Amniotic stem cell (primary cell): ENCODE measurements at regions not wholly inside any gene's neighbourhood (a gene's known extent, or its start where the extent isn't known, plus 50 kb on each side); places are given as distances from the start of the nearest gene placed in this dataset.
"Not testable (repeated sequence)": the region's sequence is repeated elsewhere in the genome, so short reads cannot be mapped to it uniquely, and the experiment has no call there.

ENCODE experiments used
- DNase-seq: peaks from one replicate; lab custom pipeline; 2025; lab: John Stamatoyannopoulos, UW

DNA sequence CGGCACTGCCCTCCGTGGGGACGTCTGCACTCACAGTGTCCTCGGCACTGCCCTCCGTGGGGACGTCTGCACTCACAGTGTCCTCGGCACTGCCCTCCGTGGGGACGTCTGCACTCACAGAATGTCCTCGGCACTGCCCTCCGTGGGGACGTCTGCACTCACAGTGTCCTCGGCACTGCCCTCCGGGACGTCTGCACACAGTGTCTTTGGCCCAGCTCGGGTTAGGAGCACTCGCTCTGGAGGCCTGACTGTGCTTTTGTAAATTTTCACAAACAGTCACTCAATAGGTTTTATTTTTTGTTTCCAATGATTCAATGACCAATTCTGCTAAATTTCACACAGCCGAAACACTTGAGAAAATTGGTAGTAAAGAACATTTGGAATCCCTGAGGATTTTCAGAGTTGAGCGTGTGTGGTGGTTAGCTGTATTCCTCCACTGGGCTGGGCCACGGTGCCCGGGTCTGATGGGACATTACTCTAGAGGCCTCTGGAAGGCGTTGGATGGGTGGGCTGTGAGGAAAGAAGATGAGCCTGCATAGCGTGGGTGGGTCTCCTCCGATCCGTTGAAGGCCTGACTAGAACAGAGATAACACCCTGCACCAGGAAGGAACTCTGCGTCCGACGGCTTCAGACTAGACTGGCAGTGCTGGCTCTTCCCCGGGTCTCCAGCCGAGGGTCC, 134.8 kb downstream of the RTP5 start:
- DNase-seq: no peak

DNA sequence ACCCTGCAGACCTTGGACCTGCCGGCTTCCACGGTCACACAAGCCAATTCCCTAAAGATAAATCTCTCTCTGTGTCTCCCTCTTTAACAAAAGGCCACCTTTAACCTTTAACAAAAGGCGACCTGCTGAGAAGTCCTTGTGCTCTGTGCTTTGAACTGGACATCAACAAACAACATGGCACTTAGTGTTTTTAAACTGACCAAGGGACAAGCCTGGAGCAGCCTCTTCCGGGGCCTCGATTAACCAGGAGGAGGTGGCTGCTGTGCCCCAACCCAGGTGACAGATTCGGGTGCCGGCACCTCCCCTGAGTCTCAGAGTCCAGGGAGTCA, 135.3 kb downstream of the RTP5 start:
- no peak for DNase-seq

DNA sequence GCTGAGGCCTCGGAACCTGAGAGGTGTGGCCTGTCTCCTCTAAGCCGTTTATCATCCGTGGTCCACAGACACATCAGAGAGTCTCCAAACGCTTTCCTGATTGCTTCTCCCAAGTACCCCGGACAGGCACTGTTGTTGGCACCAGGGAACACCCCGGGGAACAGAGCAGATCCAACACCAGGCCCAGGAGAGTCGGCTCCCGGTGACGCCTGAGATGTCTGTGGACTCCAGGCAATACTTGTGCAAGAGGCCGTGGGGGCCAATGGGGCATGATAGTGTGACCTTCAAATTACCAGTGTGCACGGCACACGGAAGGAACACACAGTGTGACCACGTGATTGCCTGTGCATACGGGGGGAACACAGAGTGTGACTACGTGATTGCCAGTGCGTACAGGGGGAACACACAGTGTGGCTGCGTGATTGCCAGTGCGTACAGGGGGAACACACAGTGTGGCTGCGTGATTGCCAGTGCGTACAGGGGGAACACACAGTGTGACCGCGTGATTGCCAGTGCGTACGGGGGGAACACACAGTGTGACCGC, 136.6 kb downstream of the RTP5 start:
- DNase-seq: not testable (repeated sequence)

DNA sequence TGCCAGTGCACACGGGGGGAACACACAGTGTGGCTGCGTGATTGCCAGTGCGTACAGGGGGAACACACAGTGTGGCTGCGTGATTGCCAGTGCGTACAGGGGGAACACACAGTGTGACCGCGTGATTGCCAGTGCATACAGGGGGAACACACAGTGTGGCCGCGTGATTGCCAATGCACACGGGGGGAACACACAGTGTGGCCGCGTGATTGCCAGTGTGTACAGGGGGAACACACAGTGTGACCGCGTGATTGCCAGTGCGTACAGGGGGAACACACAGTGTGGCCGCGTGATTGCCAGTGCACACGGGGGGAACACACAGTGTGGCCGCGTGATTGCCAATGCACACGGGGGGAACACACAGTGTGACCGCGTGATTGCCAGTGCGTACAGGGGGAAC, 139.4 kb downstream of the RTP5 start:
- not testable (repeated sequence) for DNase-seq

DNA sequence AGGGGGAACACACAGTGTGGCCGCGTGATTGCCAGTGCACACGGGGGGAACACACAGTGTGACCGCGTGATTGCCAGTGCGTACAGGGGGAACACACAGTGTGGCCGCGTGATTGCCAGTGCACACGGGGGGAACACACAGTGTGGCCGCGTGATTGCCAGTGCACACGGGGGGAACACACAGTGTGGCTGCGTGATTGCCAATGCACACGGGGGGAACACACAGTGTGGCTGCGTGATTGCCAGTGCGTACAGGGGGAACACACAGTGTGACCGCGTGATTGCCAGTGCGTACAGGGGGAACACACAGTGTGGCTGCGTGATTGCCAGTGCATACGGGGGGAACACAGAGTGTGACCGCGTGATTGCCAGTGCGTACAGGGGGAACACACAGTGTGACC, 140.3 kb downstream of the RTP5 start:
- DNase-seq: not testable (repeated sequence)

DNA sequence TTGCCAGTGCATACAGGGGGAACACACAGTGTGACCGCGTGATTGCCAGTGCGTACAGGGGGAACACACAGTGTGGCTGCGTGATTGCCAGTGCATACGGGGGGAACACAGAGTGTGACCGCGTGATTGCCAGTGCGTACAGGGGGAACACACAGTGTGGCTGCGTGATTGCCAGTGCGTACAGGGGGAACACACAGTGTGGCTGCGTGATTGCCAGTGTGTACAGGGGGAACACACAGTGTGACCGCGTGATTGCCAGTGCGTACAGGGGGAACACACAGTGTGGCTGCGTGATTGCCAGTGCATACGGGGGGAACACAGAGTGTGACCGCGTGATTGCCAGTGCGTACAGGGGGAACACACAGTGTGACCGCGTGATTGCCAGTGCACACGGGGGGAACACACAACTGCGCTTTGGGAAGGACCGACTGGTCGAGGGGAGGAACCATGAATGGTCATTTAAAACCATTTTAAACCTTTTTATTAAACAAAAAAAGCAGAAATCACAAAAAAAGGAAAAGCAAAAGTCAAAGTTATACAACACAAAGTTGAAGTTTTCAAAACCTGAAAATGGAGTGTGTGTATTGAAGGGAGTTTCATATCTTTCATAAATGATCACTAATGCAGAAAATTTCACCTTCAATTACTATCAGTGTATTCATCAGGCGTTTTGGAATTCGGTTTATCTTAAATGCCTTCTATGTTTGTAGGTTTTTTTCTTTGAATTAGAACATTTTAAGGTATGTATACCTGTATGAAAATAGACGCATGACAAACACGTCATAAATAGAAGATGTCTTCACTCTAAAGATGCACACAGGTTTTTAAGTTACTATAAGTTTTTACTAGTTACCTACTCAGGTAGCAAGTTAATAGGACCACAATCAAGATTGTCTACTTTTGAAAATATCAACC, 141.0 kb downstream of the RTP5 start:
- not testable (repeated sequence) for DNase-seq

DNA sequence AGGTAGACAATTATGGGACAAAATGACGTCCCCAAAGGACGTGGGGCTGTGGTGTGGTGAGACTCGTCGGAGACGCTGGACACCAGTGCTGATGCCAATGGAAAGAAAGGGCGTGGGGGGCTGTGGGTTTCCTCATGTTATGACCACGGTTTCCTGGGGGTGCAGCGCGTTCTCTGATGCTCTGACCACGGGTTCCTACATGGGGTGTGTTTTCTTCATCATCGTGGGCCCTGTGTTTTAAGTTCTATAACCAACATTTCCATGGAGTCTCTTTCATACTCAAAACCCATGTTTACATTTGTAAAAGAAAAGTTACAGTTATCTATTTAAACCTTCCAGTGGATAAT, 141.6 kb downstream of the RTP5 start:
- no peak for DNase-seq

DNA sequence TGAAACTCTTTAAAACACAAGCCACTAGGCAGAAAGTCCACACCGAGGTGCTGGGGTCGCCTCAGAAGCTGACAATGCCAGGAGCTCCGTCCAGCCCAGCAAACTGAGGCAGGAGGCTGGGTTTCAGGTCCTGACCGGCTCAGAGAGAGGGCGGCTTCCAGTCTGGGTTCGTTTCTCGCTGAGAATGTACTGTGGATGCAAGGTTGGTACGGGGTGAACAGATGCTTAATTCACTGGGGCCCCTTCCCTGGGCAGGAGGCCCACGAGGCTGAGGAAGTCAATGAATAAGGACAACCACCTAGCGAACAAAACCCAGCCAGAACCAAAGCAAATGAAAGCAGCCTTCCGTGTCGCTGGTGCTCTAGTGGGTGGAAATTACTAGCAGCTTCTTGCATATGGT, 142.0 kb downstream of the RTP5 start:
- DNase-seq: no peak

DNA sequence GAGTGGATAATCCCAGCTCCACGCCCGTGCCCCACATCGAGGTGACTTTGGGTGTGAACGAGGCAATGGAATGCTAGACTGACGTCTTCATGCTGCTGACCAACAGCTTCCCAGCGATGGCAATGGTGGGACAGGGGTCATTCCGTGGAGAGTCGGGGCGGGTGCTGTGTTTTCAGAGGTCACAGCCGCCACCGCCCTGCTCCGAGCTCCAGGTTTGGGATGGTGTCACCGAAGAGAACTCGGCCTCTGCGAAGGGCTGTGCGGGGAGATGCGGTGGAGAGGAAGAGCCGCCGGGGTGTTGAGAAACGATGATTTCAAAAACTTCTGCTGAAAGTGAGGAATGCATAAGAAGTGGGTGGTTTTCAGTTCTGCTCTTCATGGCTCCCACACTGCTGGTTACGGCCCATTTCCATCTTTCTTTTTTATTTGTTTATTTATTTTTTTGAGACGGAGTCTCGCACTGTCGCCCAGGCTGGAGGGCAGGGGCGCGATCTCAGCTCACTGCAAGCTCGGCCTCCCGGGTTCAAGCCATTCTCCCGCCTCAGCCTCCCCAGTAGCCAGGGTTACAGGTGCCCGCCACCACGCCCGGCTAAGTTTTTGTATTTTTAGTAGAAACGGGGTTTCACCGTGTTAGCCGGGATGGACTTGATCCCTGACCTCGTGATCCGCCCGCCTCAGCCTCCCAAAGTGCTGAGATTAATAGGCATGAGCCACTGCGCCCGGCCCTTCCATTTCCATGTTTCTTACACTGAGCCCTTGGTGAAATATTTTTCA, 142.6 kb downstream of the RTP5 start:
- DNase-seq: no peak

DNA sequence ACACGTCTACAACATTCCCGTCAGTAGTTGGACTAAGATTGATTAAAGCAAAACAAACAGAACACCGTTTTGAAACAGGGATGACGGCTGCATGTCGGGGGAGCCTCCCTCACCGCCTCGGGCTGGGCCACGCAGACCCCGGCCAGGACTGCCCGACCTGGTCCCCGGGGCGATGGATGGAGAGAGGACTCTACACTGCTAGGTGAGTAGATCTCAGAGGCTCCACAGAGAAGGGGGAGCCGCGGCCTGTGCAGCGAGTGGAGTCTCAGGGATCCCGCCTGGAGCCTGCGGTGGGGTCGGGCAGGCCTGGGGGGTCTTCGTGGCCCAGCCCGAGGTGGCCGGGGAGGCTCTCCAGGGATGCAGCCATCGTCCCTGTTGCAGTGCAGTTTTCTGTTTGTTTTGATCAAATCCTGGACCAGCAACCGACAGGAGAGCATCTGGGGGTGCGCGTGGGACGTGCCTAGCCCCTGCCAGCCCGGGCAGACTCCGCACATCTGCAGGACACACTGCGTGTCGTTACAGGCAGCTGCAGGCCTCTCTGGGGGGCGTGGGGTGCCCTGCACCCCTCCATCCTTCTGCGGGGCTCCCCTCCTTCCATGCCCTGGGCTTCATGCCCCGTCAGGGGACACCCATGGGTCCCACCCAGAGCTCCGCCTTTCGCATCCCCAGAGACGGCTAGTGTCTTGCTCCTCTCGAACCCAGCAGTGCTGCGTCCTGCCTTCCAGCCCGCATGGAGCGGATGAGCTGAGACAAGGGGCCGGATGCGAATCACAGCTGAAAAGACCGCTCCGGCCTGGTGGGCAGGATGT, 143.6 kb downstream of the RTP5 start:
- no peak for DNase-seq

DNA sequence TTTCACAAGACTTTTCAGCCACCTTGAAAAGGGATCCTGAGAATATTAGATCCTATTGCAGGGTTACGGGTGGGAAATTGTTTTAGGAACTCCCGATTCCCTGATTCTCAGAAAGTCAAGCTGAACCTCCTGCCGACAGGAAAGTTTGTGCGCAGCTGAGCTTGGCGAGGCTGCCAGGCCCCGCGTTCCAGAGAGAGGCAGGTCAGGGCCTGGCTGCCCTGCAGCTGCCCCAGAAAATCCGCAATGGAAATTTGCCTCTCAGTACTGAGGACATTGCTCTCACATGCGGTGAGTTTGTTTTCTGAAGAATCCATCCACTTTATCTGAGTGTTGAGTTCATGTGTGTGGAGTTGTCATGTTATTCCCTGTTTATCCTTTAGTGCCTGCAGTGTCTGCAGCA, 144.2 kb downstream of the RTP5 start:
- no peak for DNase-seq

DNA sequence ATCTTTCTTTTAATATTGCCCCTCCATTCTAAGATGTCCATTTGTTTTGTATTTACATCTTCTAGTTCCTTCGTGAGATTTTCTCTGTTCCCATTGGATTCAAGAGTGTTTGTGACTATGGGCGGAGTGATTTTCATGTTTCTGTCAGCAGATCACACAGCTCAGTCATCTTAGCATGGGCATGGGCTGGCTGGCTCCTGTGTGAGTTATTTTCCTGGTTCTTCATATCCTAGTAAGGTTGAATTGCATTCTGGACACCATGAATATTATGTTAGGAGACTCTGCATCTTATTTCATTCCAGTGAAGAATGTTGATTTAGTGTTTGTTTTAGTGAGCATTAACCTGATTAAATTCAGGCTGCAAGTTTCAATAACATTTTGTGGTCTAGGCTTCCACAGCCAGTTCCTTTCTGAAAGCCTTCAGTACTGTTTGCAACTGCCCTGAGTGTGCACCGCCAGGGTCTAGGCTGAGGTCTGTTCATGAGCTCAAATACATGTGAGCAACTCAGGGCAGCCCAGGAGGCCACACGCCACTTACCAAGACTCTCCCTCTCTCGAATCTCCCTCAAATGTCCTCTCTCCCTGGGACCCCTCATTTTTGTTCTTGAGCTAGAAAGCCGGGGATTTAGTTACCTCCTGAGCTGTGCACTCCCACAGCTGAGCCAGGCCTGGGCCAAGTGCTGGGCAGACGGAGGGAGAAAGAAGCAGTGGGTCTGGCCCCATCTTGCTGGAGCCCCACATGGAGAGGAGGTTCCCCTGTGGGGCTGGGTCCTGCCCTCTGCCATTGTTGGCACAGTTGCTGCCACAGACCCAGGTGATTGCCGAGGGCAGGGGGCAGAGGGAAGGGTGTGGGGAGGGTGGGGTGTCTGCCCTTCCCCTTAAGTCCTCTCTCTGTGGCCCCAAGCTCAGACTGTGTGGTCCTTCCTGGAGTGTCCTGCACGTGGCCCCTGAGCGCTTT, 145.9 kb downstream of the RTP5 start:
- DNase-seq: no peak

DNA sequence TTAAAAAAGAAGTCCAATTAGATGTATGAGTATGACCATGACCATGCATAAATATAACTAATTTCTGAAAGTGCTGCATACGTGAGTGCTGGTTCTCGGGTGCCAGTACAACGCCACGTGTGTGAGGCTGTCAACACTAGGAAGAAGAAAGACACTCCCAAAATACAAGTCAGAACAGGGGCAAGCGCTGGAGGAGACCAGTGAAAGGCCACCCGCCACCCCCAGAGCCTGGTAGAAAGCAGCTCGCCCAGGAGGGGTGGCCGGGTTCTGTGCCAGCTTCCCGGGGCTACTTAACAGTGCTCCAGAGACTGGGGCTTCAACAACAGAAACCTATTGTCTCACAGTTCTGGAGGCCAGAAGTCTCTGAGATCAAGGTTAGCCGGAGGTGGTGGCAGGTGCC, 147.6 kb downstream of the RTP5 start:
- no peak for DNase-seq

DNA sequence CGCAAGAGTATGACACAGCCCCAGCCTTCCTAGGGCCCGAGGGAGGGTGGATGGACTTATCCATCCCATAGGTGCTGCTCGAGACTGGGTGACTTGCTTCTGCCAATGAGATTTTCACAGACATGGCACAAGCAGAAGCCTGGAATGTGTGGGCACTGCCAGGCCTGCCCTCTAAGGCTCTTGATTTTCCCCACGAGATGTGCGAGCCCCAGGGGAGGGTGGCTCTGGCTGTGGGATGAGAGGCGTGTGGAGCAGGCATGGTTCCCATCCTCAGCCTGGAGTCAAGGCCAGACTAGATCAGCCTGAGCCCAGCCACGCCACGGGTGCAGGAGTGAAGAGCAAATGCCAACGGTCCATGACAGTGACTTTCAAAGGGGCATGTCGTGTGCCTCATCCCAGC, 148.9 kb downstream of the RTP5 start:
- not testable (repeated sequence) for DNase-seq

DNA sequence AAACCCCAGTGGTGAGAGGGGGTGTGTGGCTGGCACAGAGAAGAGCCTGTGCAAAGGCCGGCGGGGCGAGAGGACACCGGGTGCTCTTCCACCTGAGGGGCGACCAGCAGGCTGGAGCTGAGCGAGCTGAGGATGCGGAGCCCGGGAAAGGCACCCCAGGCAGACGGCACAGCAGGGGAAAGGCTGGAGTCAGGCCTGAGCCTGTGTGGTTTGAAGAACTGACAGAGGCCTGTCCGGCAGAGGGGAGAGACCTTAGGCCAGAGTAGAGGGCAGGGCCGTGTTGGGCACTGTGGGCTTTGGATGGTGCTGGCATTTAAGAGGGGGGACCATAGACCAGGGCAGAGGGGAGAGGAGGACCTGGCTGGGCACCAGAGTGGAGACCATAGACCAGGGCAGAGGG, 149.8 kb downstream of the RTP5 start:
- no peak for DNase-seq

DNA sequence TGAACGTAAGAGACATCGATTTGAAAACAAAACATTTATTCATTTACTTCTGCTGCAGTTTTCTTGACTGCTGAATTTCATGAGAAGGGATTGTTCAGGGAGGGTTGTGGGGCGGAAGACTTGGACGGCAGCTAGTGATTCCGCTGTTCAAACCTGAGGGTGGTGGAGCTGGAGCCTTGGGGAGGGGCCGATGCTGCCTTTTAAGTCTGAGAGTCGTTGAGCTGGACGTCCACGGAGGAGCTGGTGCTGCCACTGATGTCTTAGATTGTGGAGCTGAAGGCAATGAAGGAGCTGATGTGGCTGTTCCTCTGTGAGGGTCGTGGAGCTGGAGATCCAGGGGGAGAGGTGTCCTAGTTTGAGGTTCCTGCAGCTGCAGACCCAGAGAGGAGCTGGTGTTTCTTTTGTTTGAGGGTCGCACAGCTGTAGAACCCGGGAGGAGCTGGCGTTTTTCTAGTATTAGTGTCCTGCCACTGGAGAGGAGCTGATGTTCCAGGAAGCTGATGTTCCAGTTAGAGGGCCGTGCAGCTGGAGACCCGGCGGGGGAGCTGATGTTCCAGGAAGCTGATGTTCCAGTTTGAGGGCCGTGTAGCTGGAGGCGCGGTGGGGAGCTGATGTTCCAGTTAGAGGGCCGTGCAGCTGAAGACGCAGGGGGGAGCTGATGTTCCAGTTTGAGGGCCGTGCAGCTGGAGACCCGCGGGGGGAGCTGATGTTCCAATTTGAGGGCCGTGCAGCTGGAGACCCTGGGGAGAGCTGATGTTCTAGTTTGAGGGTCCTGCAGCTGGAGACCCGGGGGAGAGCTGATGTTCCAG, 150.9 kb downstream of the RTP5 start:
- no peak for DNase-seq

DNA sequence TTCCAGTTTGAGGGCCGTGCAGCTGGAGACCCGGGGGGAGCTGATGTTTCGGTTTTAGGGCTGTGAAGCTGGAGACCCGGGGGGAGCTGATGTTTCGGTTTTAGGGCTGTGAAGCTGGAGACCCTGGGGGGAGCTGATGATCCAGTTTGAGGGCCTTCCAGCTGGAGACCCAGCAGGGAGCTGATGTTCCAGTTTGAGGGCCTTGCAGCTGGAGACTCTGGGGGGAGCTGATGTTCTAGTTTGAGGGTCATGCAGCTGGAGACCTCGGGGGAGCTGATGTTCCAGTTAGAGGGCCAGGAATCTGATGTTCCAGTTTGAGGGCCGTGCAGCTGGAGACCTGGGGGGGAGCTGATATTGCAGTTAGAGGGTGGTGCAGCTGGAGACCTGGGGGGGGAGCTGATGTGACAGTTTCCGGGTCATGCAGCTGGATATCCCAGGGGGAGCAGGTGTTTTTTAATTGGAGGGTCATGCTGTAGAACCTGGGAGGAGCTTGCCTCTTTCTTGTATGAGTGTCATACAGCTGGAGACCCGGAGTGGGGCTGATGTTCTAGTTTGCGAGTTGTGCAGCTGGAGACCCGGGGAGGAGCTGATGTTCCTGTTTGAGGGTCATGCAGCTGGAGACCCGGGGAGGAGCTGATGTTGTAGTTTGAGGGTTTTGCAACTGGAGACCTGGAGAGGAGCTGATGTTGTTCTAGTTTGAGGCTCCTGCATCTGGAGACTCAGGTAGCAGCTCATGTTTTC, 153.2 kb downstream of the RTP5 start:
- no peak for DNase-seq

DNA sequence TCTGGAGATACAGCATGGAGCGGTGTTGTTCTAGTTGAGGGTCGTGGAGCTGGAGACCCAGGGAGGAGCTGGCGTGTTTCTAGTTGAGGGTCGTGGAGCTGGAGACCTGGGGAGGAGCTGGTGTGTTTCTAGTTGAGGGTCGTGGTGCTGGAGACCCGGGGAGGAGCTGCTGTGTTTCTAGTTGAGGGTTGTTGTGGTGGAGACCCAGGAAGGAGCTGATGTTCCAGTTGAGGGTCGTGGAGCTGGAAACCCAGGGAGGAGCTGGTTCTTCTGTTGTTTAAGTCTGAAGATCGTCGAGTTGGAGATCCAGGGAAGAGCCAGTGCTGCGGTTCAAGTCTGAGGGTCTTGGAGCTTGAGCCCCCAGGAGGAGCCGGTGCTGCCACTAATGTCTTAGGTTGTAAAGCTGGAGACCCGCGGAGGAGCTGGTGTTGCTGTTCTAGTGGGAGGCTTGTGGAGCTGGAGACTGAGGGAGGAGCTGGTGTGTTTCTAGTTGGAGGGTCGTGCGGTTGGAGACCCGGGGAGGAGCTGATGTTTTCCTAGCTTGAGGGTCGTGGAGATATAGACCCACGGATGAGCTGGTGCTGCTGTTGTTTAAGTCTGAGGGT, 155.3 kb downstream of the RTP5 start:
- DNase-seq: no peak
